Muscle of arm (tissue), 1 donor: ENCODE measurements at regions not wholly inside any gene's neighbourhood (a gene's known extent, or its start where the extent isn't known, plus 50 kb on each side); places are given as distances from the start of the nearest gene placed in this dataset.

Experiments
- DNase-seq: peaks from one replicate; pipeline ENCODE4 v3.0.0-alpha.2; 2013

DNA sequence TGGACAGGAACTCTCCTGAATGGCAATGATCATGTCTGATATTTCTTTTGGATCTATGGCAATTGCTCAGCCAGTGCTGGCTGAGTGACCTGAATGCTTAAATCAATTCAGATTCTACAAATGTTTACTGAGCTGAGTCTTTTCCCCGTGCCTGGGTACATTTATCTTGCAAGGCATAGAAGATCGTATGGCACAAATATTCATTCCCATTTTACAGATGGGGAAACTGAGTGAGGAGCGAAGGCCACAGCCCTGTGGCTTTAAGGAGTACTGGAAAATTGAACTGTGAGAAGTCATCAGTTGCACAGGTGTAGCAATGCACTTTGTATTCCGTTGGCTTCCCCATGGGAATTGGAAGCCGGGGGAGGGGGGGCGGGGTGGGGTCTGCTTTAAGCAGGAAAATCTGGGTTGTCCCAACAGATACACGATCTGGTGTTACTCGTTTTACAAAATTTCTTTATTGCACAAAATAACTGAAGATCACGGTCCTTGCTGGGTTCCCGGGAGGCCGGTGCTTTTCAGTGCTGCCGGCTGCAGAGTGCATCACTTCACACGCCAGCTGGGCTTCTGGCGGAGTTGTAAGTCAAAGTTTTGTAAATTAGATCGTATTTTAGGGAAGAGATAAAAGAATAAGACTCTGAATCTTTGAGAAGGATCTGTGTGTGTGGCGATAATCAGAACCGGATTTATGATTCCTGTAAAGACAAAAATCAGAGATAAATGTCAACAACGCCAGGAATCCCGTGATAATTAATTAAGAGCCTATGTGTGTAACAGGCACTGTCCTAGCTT lies 75.0 kb upstream of the MAP1LC3B2 start:
- DNase-seq = peak; percentile 55

DNA sequence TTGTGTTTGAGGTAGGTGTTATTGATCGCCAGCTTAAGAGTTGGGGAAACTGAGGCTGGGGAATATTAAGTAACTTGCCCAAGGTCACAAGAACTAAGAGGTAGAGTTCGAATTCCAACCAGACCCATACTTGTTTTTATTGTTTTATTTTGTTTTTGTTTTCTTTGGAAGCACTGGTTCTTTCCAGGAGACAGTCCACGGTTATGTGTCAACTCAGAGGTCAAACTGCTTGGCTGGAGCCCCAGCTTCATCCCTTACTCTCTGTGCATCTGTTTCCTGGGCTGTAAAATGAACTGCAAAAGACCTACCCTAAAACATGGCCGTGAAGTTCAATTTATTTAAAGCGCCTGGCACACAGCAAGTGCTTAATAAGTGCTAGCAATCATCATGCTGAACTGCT lies 74.4 kb upstream of the MAP1LC3B2 start:
- DNase-seq = peak; percentile 71

- no peak for DNase-seq
Measured at GRCh38 chr12:116489116-116489515, 70.1 kb upstream of the MAP1LC3B2 start.

GRCh38 chr12:116490471-116490870 lies 68.7 kb upstream of the MAP1LC3B2 start:
- DNase-seq = no peak

DNA sequence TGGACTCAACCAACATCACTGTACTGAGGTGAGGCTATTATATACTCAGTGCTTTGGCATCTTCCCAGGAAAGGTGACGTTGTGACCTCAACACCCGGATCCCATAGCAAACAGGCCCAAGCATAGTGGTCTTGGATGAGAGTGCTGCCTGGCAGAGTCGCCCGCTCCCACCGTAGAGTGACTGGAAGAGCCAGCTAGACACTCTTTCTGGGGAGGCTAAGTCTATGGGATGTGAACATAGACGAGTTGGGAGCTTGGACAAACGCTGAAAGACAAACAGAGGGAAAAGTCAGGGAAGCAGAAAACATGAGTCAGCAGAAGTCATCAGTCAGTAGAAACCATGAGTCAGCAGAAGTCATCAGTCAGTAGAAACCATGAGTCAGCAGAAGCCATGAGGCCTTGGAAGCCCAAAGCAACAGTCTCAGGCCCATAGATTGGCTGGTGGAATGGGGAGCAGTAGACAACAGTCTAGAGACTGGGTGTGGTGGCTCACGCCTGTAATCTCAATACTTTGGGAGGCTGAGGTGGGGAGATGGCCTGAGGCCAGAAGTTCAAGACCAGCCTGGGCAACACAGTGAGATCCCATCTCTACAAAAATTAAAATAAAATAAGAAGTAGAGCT lies 66.4 kb upstream of the MAP1LC3B2 start:
- DNase-seq = no peak

DNA sequence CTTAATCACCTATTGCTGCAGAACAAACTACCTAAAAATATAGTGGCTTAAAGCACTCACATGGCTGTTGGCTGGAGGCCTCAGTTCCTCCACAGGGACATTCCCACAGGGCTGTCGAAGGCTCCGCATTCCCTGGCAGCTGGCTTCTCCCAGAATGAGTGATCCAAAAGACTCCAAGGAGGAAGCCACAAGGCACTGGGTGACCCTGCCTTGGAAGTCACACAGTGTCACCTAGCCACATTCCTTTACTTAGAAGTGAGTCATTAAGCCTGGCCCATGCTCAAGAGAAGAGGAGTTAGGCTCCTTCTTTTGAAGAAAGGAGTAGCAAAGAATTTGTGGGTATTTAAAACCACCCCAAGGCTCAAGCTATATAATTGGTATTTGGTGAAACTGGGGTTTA lies 63.9 kb upstream of the MAP1LC3B2 start:
- DNase-seq = no peak

DNA sequence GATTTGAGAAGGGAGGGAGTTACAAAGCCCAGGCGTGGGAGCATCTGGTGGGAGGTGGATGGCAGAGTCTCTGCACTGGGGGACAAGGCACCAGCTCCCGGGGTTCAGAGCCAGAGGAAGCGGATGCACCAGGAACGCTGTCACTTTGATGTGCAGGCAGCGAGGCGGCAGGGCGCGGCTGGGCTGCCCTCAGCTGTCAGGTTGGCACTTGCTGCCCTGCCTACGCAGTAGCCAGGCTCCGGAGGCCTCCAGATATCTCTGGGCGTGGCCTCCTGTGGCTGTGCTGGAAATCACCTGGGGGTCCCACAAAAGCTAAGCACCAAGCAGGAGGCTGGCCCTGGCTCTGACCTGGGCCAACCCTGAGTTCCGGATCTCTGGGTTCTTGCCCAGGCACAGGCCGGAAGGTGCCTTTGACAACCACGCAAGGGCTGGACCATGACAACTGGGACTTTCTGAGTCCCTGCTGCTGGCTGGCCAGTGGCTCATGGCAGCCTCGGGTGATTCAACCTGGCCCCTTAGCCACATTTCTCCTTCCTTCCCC lies 62.1 kb upstream of the MAP1LC3B2 start:
- no peak for DNase-seq

DNA sequence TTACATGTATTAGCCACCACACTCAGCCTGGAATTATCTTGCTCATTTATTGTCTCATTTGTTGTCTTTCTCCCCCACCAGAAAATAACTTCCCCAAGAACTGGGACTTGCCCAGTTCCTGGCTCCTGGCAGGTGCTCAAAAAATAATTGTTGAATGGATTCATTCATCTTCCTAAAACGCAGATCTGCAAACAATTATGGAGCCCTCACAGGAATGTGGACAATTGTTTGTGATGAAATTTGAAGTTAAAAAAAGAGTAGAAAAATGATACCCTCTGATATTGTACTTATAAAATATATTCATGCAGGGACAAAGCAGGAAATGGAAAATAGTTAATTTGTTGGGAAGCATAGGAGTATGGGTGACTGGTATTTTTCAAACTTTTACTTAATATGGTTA lies 60.7 kb upstream of the MAP1LC3B2 start:
- no peak for DNase-seq

DNA sequence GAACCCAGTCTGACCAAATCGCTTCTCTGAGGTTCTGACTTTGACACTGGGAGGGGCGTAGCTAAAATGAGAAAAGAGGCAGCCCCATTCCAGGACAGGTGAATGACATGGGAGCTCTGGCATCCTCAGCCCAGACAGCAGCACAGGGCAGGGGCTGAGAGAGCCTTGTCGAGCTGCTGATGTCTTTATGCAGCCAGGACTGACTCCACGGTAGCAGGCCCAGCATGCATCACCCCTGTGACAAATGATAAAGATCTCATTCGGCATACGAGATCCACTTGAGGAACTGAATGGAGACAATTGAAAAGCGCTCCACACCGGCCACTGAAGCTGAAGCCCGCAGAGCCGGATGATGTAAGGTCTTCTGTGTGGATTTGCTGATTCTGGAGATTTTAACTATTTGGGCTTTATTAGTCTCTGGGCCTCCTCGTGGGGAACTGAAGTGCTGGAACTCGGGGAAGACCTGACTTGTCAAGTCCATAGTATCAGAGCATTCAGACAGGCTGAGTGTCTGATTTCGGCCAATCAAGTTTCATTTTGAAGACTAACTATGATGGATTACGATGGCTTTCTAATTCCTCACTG lies 56.9 kb upstream of the MAP1LC3B2 start:
- no peak for DNase-seq

DNA sequence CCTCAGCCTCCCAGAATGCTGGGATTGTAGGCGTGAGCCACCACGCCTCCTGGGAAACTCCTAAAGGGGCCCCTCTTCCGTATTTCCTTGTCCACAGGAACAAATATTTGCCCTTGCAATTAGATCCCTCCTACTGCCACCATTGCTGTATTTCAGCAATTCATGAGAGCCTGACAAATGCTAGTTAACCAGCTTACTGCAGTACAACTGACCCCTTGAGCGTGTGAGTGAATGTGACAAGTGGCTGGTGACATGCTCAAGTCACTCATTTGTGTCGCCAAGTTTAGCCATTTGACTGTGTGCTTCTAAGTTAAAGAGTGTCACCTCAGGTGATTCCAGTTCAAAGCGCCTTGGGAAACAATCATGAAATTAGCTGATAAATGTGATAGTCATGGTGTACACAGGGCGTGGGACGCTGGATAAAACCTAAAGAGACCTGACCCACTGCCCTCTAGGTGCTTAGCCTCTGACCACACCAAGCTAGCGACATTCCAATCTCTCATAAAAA lies 56.1 kb upstream of the MAP1LC3B2 start:
- DNase-seq = no peak

- DNase-seq = no peak
Measured at GRCh38 chr12:116504438-116504837, 54.7 kb upstream of the MAP1LC3B2 start.

DNA sequence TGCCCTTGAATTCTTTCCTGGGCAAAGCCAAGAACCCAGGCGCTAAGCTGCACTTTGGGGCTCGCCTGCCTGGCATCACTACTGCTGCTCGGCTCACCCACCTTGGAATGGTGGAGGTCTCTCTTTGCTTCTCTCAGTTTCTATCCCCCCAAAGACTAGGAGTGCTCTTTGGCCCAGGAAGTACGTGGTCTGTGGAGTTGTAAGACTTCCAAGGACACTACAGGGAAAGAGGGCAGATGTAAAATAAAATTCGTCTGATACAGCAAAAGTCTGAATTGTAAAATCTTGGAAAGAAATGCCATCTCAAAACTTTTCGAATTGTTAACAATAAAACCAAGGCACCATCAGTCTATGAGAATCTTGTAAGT lies 52.5 kb upstream of the MAP1LC3B2 start:
- DNase-seq = no peak

DNA sequence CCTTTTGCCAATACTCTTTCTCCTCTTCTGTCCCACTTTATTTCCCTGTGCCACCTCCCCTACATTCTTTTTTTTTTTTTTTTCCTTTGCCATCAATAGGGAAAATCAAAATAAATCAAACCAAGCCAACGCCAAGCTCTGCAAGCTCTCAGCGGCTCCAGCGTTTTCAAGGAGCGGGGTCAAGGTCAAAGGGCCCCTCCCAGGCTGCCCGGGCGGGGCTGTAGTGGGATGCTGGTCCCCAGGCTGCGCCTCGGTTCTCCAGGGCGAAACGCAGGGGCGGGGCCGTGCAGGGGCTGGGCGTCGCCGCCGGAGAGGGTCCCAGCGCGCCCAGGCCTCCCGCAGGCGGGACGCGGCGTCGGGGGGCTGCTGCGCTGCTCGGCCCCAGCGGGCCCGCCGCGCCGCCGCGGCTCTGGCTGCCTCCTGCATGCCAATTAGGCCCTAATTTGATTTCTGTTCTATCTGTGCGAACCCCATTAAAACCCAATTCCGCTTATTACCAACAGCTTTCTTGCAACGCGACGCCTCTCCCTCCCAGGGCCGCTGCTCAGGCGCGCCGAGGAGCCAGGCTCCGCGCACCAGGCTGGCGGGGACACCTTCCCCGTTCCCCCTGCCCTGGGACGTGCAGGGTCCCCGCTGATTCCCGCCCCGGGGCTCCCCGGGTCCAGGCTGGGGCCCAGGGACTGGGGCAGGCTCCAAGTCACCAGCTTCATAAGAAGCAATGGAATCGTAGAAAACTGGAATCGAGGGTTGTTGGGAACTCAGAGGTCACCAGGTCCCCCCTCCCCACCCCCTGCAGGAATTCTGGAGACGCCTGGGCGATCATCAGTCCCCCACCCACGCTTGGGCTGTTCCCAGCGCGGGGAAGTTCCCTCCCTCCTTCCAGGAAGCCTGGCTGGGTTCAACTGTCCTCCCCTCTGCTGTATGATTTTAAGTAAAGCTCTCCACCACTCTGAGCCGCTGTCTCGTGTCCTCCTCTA lies 50.7 kb upstream of the MAP1LC3B2 start:
- no peak for DNase-seq
